ENCODE measurements at regions not wholly inside any gene's neighbourhood (a gene's known extent, or its start where the extent isn't known, plus 50 kb on each side); places are given as distances from the start of the nearest gene placed in this dataset.

GRCh38 chr7:86207740-86208139 is 436.0 kb upstream of the GRM3 start:
- Mint-ChIP-seq H3K27ac (no peak overlapping the region), H3K27me3 (ENCODE audit: low read depth in 3 of 3) (peaks cover 0 to 2% (median 0%) of the 10 kb centered on the region in 3 donors), H3K4me1 (no peaks in the 10 kb centered on the region), H3K9me3 (peaks cover 2 to 24% (median 14%) of the 10 kb centered on the region in 7 donors), H3K4me3 (no peak overlapping the region), H3K36me3 (no peaks in the 10 kb centered on the region)
- TF ChIP-seq CTCF (IDR thresholded peaks at IDR 0.05): no peak
- no peak overlapping the region for H2AFZ ChIP-seq (ENCODE audit: insufficient read depth, low read depth, low read length, poor library complexity, severe bottlenecking)
- no peak overlapping the region for H3K9ac ChIP-seq (ENCODE audit: insufficient read depth, low read length, poor library complexity, severe bottlenecking)
- H3K4me1 ChIP-seq (ENCODE audit: control insufficient read depth in 1 of 2, insufficient read depth in 2 of 2, low read length in 2 of 2): no peaks in the 10 kb centered on the region
- no peaks in the 10 kb centered on the region for H3K27me3 ChIP-seq (ENCODE audit: control insufficient read depth in 2 of 2, insufficient read depth in 2 of 2, low read length in 2 of 2)
- WGBS (ENCODE audit: insufficient coverage): 100% methylated on average over 3 of the region's 3 CpGs
- intact Hi-C loops (cut with micrococcal nuclease): no loop called here
- DNase-seq: no peak
- no peak overlapping the region for H3K27ac ChIP-seq (ENCODE audit: low read depth in 1 of 2, low read length in 2 of 2)
- H3K79me2 ChIP-seq (ENCODE audit: insufficient read depth, low read length): no peaks in the 10 kb centered on the region
- H3K9me3 ChIP-seq (replicated peaks in 1 of 2; ENCODE audit: control insufficient read depth in 1 of 2, insufficient read depth in 1 of 2, low read length in 2 of 2): peaks cover 23 to 24% of the 10 kb centered on the region in 2 donors
- H3K36me3 ChIP-seq (replicated peaks in 1 of 2; ENCODE audit: control insufficient read depth in 1 of 2, insufficient read depth in 2 of 2, low read length in 2 of 2): no peaks in the 10 kb centered on the region
- H3K4me2 ChIP-seq (replicated peaks; ENCODE audit: extremely low read depth, low read length, poor library complexity, severe bottlenecking): no peak overlapping the region
- no peaks in the 10 kb centered on the region for H4K20me1 ChIP-seq (ENCODE audit: insufficient read depth, low read length)
- H3K4me3 ChIP-seq (replicated peaks in 1 of 3; ENCODE audit: low read depth in 2 of 3, low read length in 3 of 3): no peak overlapping the region

GRCh38 chr7:86202833-86203232 is 440.9 kb upstream of the GRM3 start:
- no peak overlapping the region for H2AFZ ChIP-seq (ENCODE audit: insufficient read depth, low read depth, low read length, poor library complexity, severe bottlenecking)
- H3K9me3 Mint-ChIP-seq: peaks cover 6 to 27% (median 19%) of the 10 kb centered on the region in 7 donors
- no peak for TF ChIP-seq CTCF (IDR thresholded peaks at IDR 0.05)
- no peak overlapping the region for H3K27ac ChIP-seq (ENCODE audit: low read depth in 1 of 2, low read length in 2 of 2)
- no peaks in the 10 kb centered on the region for H3K4me1 Mint-ChIP-seq
- no peak overlapping the region for H3K27ac Mint-ChIP-seq
- H3K79me2 ChIP-seq (ENCODE audit: insufficient read depth, low read length): no peaks in the 10 kb centered on the region
- no CpG with 5 or more reads among the region's 3 CpGs for WGBS (ENCODE audit: insufficient coverage)
- no peaks in the 10 kb centered on the region for H3K36me3 ChIP-seq (replicated peaks in 1 of 2; ENCODE audit: control insufficient read depth in 1 of 2, insufficient read depth in 2 of 2, low read length in 2 of 2)
- peaks cover 23 to 24% of the 10 kb centered on the region in 2 donors for H3K9me3 ChIP-seq (replicated peaks in 1 of 2; ENCODE audit: control insufficient read depth in 1 of 2, insufficient read depth in 1 of 2, low read length in 2 of 2)
- H3K27me3 Mint-ChIP-seq (ENCODE audit: low read depth in 3 of 3): peaks cover 0 to 2% (median 0%) of the 10 kb centered on the region in 3 donors
- no peaks in the 10 kb centered on the region for H3K4me1 ChIP-seq (ENCODE audit: control insufficient read depth in 1 of 2, insufficient read depth in 2 of 2, low read length in 2 of 2)
- H3K4me3 ChIP-seq (replicated peaks in 1 of 3; ENCODE audit: low read depth in 2 of 3, low read length in 3 of 3): no peak overlapping the region
- no peak overlapping the region for H3K4me2 ChIP-seq (replicated peaks; ENCODE audit: extremely low read depth, low read length, poor library complexity, severe bottlenecking)
- H4K20me1 ChIP-seq (ENCODE audit: insufficient read depth, low read length): no peaks in the 10 kb centered on the region
- intact Hi-C loops (cut with micrococcal nuclease): no loop called here
- no peaks in the 10 kb centered on the region for H3K36me3 Mint-ChIP-seq
- no peak overlapping the region for H3K9ac ChIP-seq (ENCODE audit: insufficient read depth, low read length, poor library complexity, severe bottlenecking)
- H3K27me3 ChIP-seq (ENCODE audit: control insufficient read depth in 2 of 2, insufficient read depth in 2 of 2, low read length in 2 of 2): no peaks in the 10 kb centered on the region
- no peak for DNase-seq
- H3K4me3 Mint-ChIP-seq: no peak overlapping the region
